GM10266 (cell line): ENCODE measurements at regions not wholly inside any gene's neighbourhood (a gene's known extent, or its start where the extent isn't known, plus 50 kb on each side); places are given as distances from the start of the nearest gene placed in this dataset.

Experiments used
- DNase-seq: peaks from one replicate; pipeline ENCODE4 v3.0.0; 2012; ENCODE audit errors: extremely low spot score
- CTCF ChIP-seq: IDR thresholded peaks from 2 replicates; pipeline ENCODE4 v1.5.1; 2012; ENCODE audit warnings: mild to moderate bottlenecking, low read depth; ENCODE audit not compliant: control insufficient read depth, insufficient read depth; ENCODE audit errors: missing control alignments

- no peak for DNase-seq
Measured at GRCh38 chr3:102207151-102207571, 227.7 kb upstream of the ZPLD1 start.

GRCh38 chr3:102215166-102215565 is 219.6 kb upstream of the ZPLD1 start:
- DNase-seq: no peak
- no peak for TF ChIP-seq CTCF

More at GRCh38 chr3:102207151-102207571, 227.7 kb upstream of the ZPLD1 start:
- TF ChIP-seq CTCF: no peak

GRCh38 chr3:102223132-102223531 is 211.7 kb upstream of the ZPLD1 start:
- TF ChIP-seq CTCF: no peak
- no peak for DNase-seq

- DNase-seq: peak; percentile 24
Measured at GRCh38 chr3:102224171-102224570, 210.6 kb upstream of the ZPLD1 start.

GRCh38 chr3:102225005-102225404 is 209.8 kb upstream of the ZPLD1 start:
- TF ChIP-seq CTCF: no peak
- no peak for DNase-seq

More at GRCh38 chr3:102224171-102224570, 210.6 kb upstream of the ZPLD1 start:
- peak; percentile 35 for TF ChIP-seq CTCF

- DNase-seq: peak; percentile 15
- TF ChIP-seq CTCF: peak; percentile 71
Measured at GRCh38 chr3:102225407-102226132, 209.2 kb upstream of the ZPLD1 start.

GRCh38 chr3:102226463-102226862 is 208.4 kb upstream of the ZPLD1 start:
- no peak for DNase-seq
- TF ChIP-seq CTCF: no peak
